Muscle of leg (tissue), 3 donors: ENCODE measurements at regions not wholly inside any gene's neighbourhood (a gene's known extent, or its start where the extent isn't known, plus 50 kb on each side); places are given as distances from the start of the nearest gene placed in this dataset.
"Not testable (repeated sequence)": the region's sequence is repeated elsewhere in the genome, so short reads cannot be mapped to it uniquely, and the experiment has no call there.

Experiments used
- DNase-seq: peaks from one replicate; pipeline ENCODE4 v3.0.0; 2013
- H3K27ac ChIP-seq: one replicate; pipeline ENCODE4 v1.5.1; 2013; ENCODE audit warnings: mild to moderate bottlenecking, low read length, control low read depth
- H3K27me3 ChIP-seq: one replicate; pipeline ENCODE4 v1.6.1; 2013; ENCODE audit warnings: low read length; ENCODE audit not compliant: control insufficient read depth, insufficient read depth
- H3K36me3 ChIP-seq: one replicate; pipeline ENCODE4 v1.6.1; 2013; ENCODE audit warnings: low read length; ENCODE audit not compliant: control insufficient read depth, insufficient read depth
- H3K4me1 ChIP-seq: one replicate; pipeline ENCODE4 v1.6.1; 2013; ENCODE audit warnings: low read length; ENCODE audit not compliant: control insufficient read depth, insufficient read depth
- H3K4me3 ChIP-seq: one replicate; pipeline ENCODE4 v1.5.1; 2013; ENCODE audit warnings: low read length, control low read depth
- H3K9me3 ChIP-seq: replicated peaks from 2 replicates; pipeline ENCODE4 v1.6.1; 2013; ENCODE audit warnings: low read depth, low read length; ENCODE audit not compliant: control insufficient read depth
- WGBS: methylation state at CpG from one replicate; pipeline ENCODE4 v1.1.5; 2013; ENCODE audit warnings: missing lambda C conversion rate; ENCODE audit not compliant: insufficient coverage; 5-methylcytosine and 5-hydroxymethylcytosine counted together

GRCh38 chr6:112665815-112666214 is 318.7 kb downstream of the RFPL4B start:
- no peaks in the 10 kb centered on the region for H3K27me3 ChIP-seq
- no peak overlapping the region for H3K4me3 ChIP-seq
- no CpG with 5 or more reads among the region's 1 CpG for WGBS
- no peaks in the 10 kb centered on the region for H3K36me3 ChIP-seq
- H3K9me3 ChIP-seq = no peaks in the 10 kb centered on the region
- H3K27ac ChIP-seq = no peak overlapping the region
- DNase-seq = peak; percentile 40
- H3K4me1 ChIP-seq = no peaks in the 10 kb centered on the region

- H3K27me3 ChIP-seq = no peaks in the 10 kb centered on the region
- no peak for DNase-seq
- no peak overlapping the region for H3K27ac ChIP-seq
- H3K9me3 ChIP-seq = no peaks in the 10 kb centered on the region
- H3K36me3 ChIP-seq = no peaks in the 10 kb centered on the region
- H3K4me3 ChIP-seq = no peak overlapping the region
- H3K4me1 ChIP-seq = no peaks in the 10 kb centered on the region
Observed at GRCh38 chr6:112667427-112667826, 320.3 kb downstream of the RFPL4B start.

- Histone ChIP-seq H3K4me1 (no peaks in the 10 kb centered on the region), H3K27me3 (no peaks in the 10 kb centered on the region), H3K36me3 (no peaks in the 10 kb centered on the region), H3K27ac (no peak overlapping the region), H3K9me3 (no peaks in the 10 kb centered on the region), H3K4me3 (no peak overlapping the region)
- DNase-seq = peak; percentile 63
Observed at GRCh38 chr6:112680091-112680490, 333.0 kb downstream of the RFPL4B start.

GRCh38 chr6:112682071-112682470 is 334.9 kb downstream of the RFPL4B start:
- H3K36me3 ChIP-seq = no peaks in the 10 kb centered on the region
- no peaks in the 10 kb centered on the region for H3K27me3 ChIP-seq
- no peak overlapping the region for H3K27ac ChIP-seq
- H3K4me1 ChIP-seq = no peaks in the 10 kb centered on the region
- no peak for DNase-seq
- H3K4me3 ChIP-seq = no peak overlapping the region
- WGBS = no CpG with 5 or more reads among the region's 5 CpGs
- H3K9me3 ChIP-seq = no peaks in the 10 kb centered on the region

GRCh38 chr6:112683106-112683505 is 336.0 kb downstream of the RFPL4B start:
- Histone ChIP-seq H3K27me3 (no peaks in the 10 kb centered on the region), H3K27ac (no peak overlapping the region), H3K9me3 (no peaks in the 10 kb centered on the region), H3K4me3 (no peak overlapping the region), H3K36me3 (no peaks in the 10 kb centered on the region), H3K4me1 (no peaks in the 10 kb centered on the region)
- no CpG with 5 or more reads among the region's 2 CpGs for WGBS
- no peak for DNase-seq

GRCh38 chr6:112683926-112684325 is 336.8 kb downstream of the RFPL4B start:
- no CpG with 5 or more reads among the region's 3 CpGs for WGBS
- peak overlapping the region; percentile 57 for H3K27ac ChIP-seq
- H3K9me3 ChIP-seq = no peaks in the 10 kb centered on the region
- H3K4me1 ChIP-seq = no peaks in the 10 kb centered on the region
- H3K4me3 ChIP-seq = no peak overlapping the region
- H3K36me3 ChIP-seq = no peaks in the 10 kb centered on the region
- no peaks in the 10 kb centered on the region for H3K27me3 ChIP-seq
- peak; percentile 95 for DNase-seq

- not testable (repeated sequence) for H3K9me3 ChIP-seq, H3K4me3 ChIP-seq, H3K27ac ChIP-seq, H3K27me3 ChIP-seq, H3K36me3 ChIP-seq, DNase-seq, H3K4me1 ChIP-seq
- WGBS = 97% methylated on average over 6 of the region's 15 CpGs
Observed at GRCh38 chr6:112685521-112686220, 338.5 kb downstream of the RFPL4B start.

GRCh38 chr6:112688487-112689165 is 341.5 kb downstream of the RFPL4B start:
- not testable (repeated sequence) for H3K9me3 ChIP-seq, H3K27me3 ChIP-seq, H3K36me3 ChIP-seq, DNase-seq, H3K4me1 ChIP-seq
- 46% methylated on average over 15 of the region's 24 CpGs for WGBS
- H3K27ac ChIP-seq = peak overlapping the region; percentile 61
- peak overlapping the region; percentile 16 for H3K4me3 ChIP-seq

- H3K4me3 ChIP-seq, H3K4me1 ChIP-seq, H3K27me3 ChIP-seq, H3K9me3 ChIP-seq, H3K27ac ChIP-seq, H3K36me3 ChIP-seq, DNase-seq: not testable (repeated sequence)
- 96% methylated on average over 30 of the region's 56 CpGs for WGBS
Observed at GRCh38 chr6:112689183-112689858, 342.2 kb downstream of the RFPL4B start.

- Histone ChIP-seq H3K9me3 (no peaks in the 10 kb centered on the region), H3K36me3 (no peaks in the 10 kb centered on the region), H3K4me3 (no peak overlapping the region), H3K27me3 (no peaks in the 10 kb centered on the region), H3K27ac (peak overlapping the region; percentile 85), H3K4me1 (peaks cover 5% of the 10 kb centered on the region)
- DNase-seq = peak; percentile 90
- WGBS = no CpG with 5 or more reads among the region's 6 CpGs
Observed at GRCh38 chr6:112690497-112691202, 343.5 kb downstream of the RFPL4B start.
